MM.1S (cell line): ENCODE measurements at regions not wholly inside any gene's neighbourhood (a gene's known extent, or its start where the extent isn't known, plus 50 kb on each side); places are given as distances from the start of the nearest gene placed in this dataset.
"Not testable (repeated sequence)": the region's sequence is repeated elsewhere in the genome, so short reads cannot be mapped to it uniquely, and the experiment has no call there.

Source experiments
- DNase-seq: peaks from one replicate; pipeline ENCODE4 v3.0.0-alpha.2; 2015
- H2AFZ ChIP-seq: fragments of 300-600 bp; sonication (generic); 2 replicates; pipeline ENCODE4 v1.6.0; 2016; ENCODE audit warnings: antibody characterized with exemption, low read length
- H3F3A ChIP-seq: fragments of 300-600 bp; sonication (generic); 2 replicates; pipeline ENCODE4 v1.6.1; 2016; ENCODE audit warnings: mild to moderate bottlenecking, antibody characterized with exemption, low read length, moderate library complexity, mixed read lengths; ENCODE audit not compliant: insufficient read depth
- H3K27ac ChIP-seq: fragments of 300-600 bp; sonication (generic); 2 replicates; pipeline ENCODE4 v1.5.1; 2016; ENCODE audit warnings: mild to moderate bottlenecking, low read length
- H3K27me3 ChIP-seq: fragments of 300-600 bp; sonication (generic); replicated peaks from 2 replicates; pipeline ENCODE4 v1.6.0; 2016; ENCODE audit warnings: low read length; ENCODE audit not compliant: insufficient read depth
- H3K36me3 ChIP-seq: fragments of 300-600 bp; sonication (generic); replicated peaks from 2 replicates; pipeline ENCODE4 v1.6.1; 2016; ENCODE audit warnings: mild to moderate bottlenecking, low read length, mixed read lengths; ENCODE audit not compliant: insufficient read depth
- H3K4me1 ChIP-seq: fragments of 300-600 bp; sonication (generic); 2 replicates; pipeline ENCODE4 v1.6.1; 2016; ENCODE audit warnings: low read length, mixed read lengths
- H3K4me2 ChIP-seq: fragments of 300-600 bp; sonication (generic); 2 replicates; pipeline ENCODE4 v1.6.0; 2016; ENCODE audit warnings: low read depth, low read length
- H3K4me3 ChIP-seq: fragments of 300-600 bp; sonication (generic); 2 replicates; pipeline ENCODE4 v1.5.1; 2016; ENCODE audit warnings: low read length, mixed read lengths
- H3K79me2 ChIP-seq: fragments of 300-600 bp; sonication (generic); 2 replicates; pipeline ENCODE4 v1.6.1; 2016; ENCODE audit warnings: mixed run types, low read length, mixed read lengths
- H3K9ac ChIP-seq: fragments of 300-600 bp; sonication (generic); 2 replicates; pipeline ENCODE4 v1.6.1; 2016; ENCODE audit warnings: low read length, mixed read lengths
- H3K9me2 ChIP-seq: fragments of 300-600 bp; sonication (generic); replicated peaks from 2 replicates; pipeline ENCODE4 v1.6.1; 2016; ENCODE audit warnings: mild to moderate bottlenecking, low read length, mixed read lengths; ENCODE audit not compliant: insufficient read depth
- H3K9me3 ChIP-seq: fragments of 300-600 bp; sonication (generic); replicated peaks from 2 replicates; pipeline ENCODE4 v1.6.1; 2016; ENCODE audit warnings: mild to moderate bottlenecking, low read length, mixed read lengths; ENCODE audit not compliant: insufficient read depth
- H4K20me1 ChIP-seq: fragments of 300-600 bp; sonication (generic); 2 replicates; pipeline ENCODE4 v1.6.1; 2016; ENCODE audit warnings: mild to moderate bottlenecking, low read length, moderate library complexity, mixed read lengths; ENCODE audit not compliant: insufficient read depth
- CTCF ChIP-seq: fragments of 300-600 bp; sonication (generic); IDR thresholded peaks from 2 replicates; pipeline ENCODE4 v1.5.1; 2016; ENCODE audit warnings: antibody characterized with exemption, low read length, mixed read lengths
- EZH2 ChIP-seq: fragments of 300-600 bp; sonication (generic); optimal IDR thresholded peaks from 2 replicates; pipeline ENCODE3; 2017; ENCODE audit warnings: low read depth, mild to moderate bottlenecking, antibody characterized with exemption, low read length, mixed read lengths
- EZH2phosphoT487 ChIP-seq: fragments of 300-600 bp; sonication (generic); IDR thresholded peaks from 2 replicates; pipeline ENCODE4 v1.6.1; 2018; ENCODE audit warnings: antibody characterized with exemption, low read length

GRCh38 chr20:51923633-51924032, 121.3 kb upstream of the SALL4 start:
- TF ChIP-seq CTCF (no peak), EZH2 (no peak), EZH2phosphoT487 (no peak)
- H3K36me3 ChIP-seq, result no peaks in the 10 kb centered on the region
- H4K20me1 ChIP-seq, result no peaks in the 10 kb centered on the region
- H3K4me3 ChIP-seq, result no peak overlapping the region
- H3K27me3 ChIP-seq, result no peaks in the 10 kb centered on the region
- no peak overlapping the region for H3K27ac ChIP-seq
- H3K79me2 ChIP-seq, result no peaks in the 10 kb centered on the region
- no peak for DNase-seq
- no peak overlapping the region for H3K4me2 ChIP-seq
- no peaks in the 10 kb centered on the region for H3K4me1 ChIP-seq
- no peak overlapping the region for H2AFZ ChIP-seq
- no peaks in the 10 kb centered on the region for H3K9me2 ChIP-seq
- no peaks in the 10 kb centered on the region for H3F3A ChIP-seq
- H3K9ac ChIP-seq, result no peak overlapping the region
- H3K9me3 ChIP-seq, result no peaks in the 10 kb centered on the region; the same call in 1 of the 2 replicates

- H3F3A ChIP-seq, H3K4me3 ChIP-seq, H3K79me2 ChIP-seq, H3K27ac ChIP-seq, H3K9me3 ChIP-seq, DNase-seq, H2AFZ ChIP-seq, H3K9ac ChIP-seq, H3K36me3 ChIP-seq, H3K27me3 ChIP-seq, H3K9me2 ChIP-seq, H3K4me1 ChIP-seq, H3K4me2 ChIP-seq, H4K20me1 ChIP-seq: not testable (repeated sequence)
Measured at GRCh38 chr20:51922812-51923211, 120.5 kb upstream of the SALL4 start.

GRCh38 chr20:51918561-51918960, 116.2 kb upstream of the SALL4 start:
- DNase-seq, result no peak
- no peak overlapping the region for H3K4me2 ChIP-seq
- no peaks in the 10 kb centered on the region for H3K79me2 ChIP-seq
- no peak overlapping the region for H3K9ac ChIP-seq
- H3K4me1 ChIP-seq, result no peaks in the 10 kb centered on the region
- TF ChIP-seq EZH2phosphoT487, result no peak
- TF ChIP-seq EZH2, result no peak
- no peak for TF ChIP-seq CTCF
- no peak overlapping the region for H3K4me3 ChIP-seq
- no peak overlapping the region for H2AFZ ChIP-seq
- H3K9me2 ChIP-seq, result no peaks in the 10 kb centered on the region
- no peaks in the 10 kb centered on the region for H4K20me1 ChIP-seq
- H3K27me3 ChIP-seq, result no peaks in the 10 kb centered on the region
- H3K9me3 ChIP-seq, result no peaks in the 10 kb centered on the region
- no peaks in the 10 kb centered on the region for H3K36me3 ChIP-seq
- H3F3A ChIP-seq, result no peaks in the 10 kb centered on the region
- H3K27ac ChIP-seq, result no peak overlapping the region

- no peaks in the 10 kb centered on the region for H3K9me3 ChIP-seq
- H4K20me1 ChIP-seq, result no peaks in the 10 kb centered on the region
- no peak overlapping the region for H2AFZ ChIP-seq
- TF ChIP-seq CTCF (no peak), EZH2 (no peak)
- no peaks in the 10 kb centered on the region for H3K36me3 ChIP-seq
- no peaks in the 10 kb centered on the region for H3K4me1 ChIP-seq
- H3K4me2 ChIP-seq, result no peak overlapping the region
- no peaks in the 10 kb centered on the region for H3K27me3 ChIP-seq
- H3K9ac ChIP-seq, result no peak overlapping the region
- DNase-seq, result no peak
- H3K27ac ChIP-seq, result no peak overlapping the region
- H3K4me3 ChIP-seq, result no peak overlapping the region
- H3F3A ChIP-seq, result no peaks in the 10 kb centered on the region
- no peaks in the 10 kb centered on the region for H3K79me2 ChIP-seq
- H3K9me2 ChIP-seq, result no peaks in the 10 kb centered on the region
Measured at GRCh38 chr20:51917886-51918535, 115.7 kb upstream of the SALL4 start.
